SH-SY5Y (cell line): ENCODE measurements at regions not wholly inside any gene's neighbourhood (a gene's known extent, or its start where the extent isn't known, plus 50 kb on each side); places are given as distances from the start of the nearest gene placed in this dataset.

Source experiments
- GATA2 ChIP-seq: IDR thresholded peaks from 2 replicates; pipeline ENCODE4 v1.6.1; 2011; ENCODE audit warnings: mild to moderate bottlenecking, low read depth, low read length
- GATA3 ChIP-seq: IDR thresholded peaks from 2 replicates; pipeline ENCODE4 v1.6.1; 2011; ENCODE audit warnings: low read depth, mild to moderate bottlenecking, low read length, moderate library complexity

- TF ChIP-seq GATA2 (no peak), GATA3 (no peak)
These were observed 230.7 kb downstream of the SNAPC1 start for GRCh38 chr14:61992926-61993325.
